MCF 10A (cell line): ENCODE measurements at regions not wholly inside any gene's neighbourhood (a gene's known extent, or its start where the extent isn't known, plus 50 kb on each side); places are given as distances from the start of the nearest gene placed in this dataset.
"Not testable (repeated sequence)": the region's sequence is repeated elsewhere in the genome, so short reads cannot be mapped to it uniquely, and the experiment has no call there.

Experiments
- BruUV-seq: library from RNA; stranded (reverse); fragments of 400-500 nt; replicated peaks from 2 replicates; lab custom pipeline; 2021; lab: Mats Ljungman, UMichigan
- CTCF ChIA-PET: fragments of 300-600 bp; sonication (Branson Sonifier 250); formaldehyde crosslinking; extraction: SDS; loops from one replicate; lab custom pipeline; 2021; ENCODE audit warnings: antibody characterized with exemption, inconsistent platforms; lab: Yijun Ruan, JAX
- POLR2A ChIA-PET: fragments of 300-600, 350-650 bp; sonication (Branson Sonifier 250); formaldehyde crosslinking; extraction: SDS; loops from one replicate; lab custom pipeline; 2020; ENCODE audit warnings: antibody characterized with exemption, inconsistent platforms; lab: Yijun Ruan, JAX
- DNase-seq: peaks from one replicate; pipeline ENCODE4 v3.0.0-alpha.2; 2018; ENCODE audit not compliant: unreplicated experiment
- H3K27ac Mint-ChIP-seq: one replicate; pipeline ENCODE4 v1.8.0; 2022; ENCODE audit warnings: mild to moderate bottlenecking, low read depth, mixed read lengths; ENCODE audit not compliant: unreplicated experiment
- H3K27me3 Mint-ChIP-seq: one replicate; pipeline ENCODE4 v1.8.0; 2022; ENCODE audit warnings: mixed read lengths; ENCODE audit not compliant: insufficient read depth, unreplicated experiment
- H3K36me3 Mint-ChIP-seq: one replicate; pipeline ENCODE4 v1.8.0; 2022; ENCODE audit warnings: mild to moderate bottlenecking, moderate library complexity, mixed read lengths; ENCODE audit not compliant: insufficient read depth, unreplicated experiment
- H3K4me1 Mint-ChIP-seq: one replicate; pipeline ENCODE4 v1.8.0; 2022; ENCODE audit warnings: mixed read lengths; ENCODE audit not compliant: insufficient read depth, unreplicated experiment
- H3K4me3 Mint-ChIP-seq: one replicate; pipeline ENCODE4 v1.8.0; 2022; ENCODE audit warnings: mild to moderate bottlenecking, moderate library complexity, mixed read lengths; ENCODE audit not compliant: unreplicated experiment
- H3K9me3 Mint-ChIP-seq: one replicate; pipeline ENCODE4 v1.8.0; 2022; ENCODE audit warnings: mixed read lengths; ENCODE audit not compliant: unreplicated experiment
- CTCF ChIP-seq: fragments of 200-600 bp; IDR thresholded peaks from one replicate; pipeline ENCODE4 v1.8.0; 2022; ENCODE audit warnings: antibody characterized with exemption, mild to moderate bottlenecking; ENCODE audit not compliant: unreplicated experiment
- intact Hi-C: fragments of 100-400 bp; cut with micrococcal nuclease; formaldehyde crosslinking; loops from 2 replicates; pipeline ENCODE4 v1.14.1; 2022

- no peaks in the 10 kb centered on the region for H3K27me3 Mint-ChIP-seq
- H3K27ac Mint-ChIP-seq: no peak overlapping the region
- H3K9me3 Mint-ChIP-seq: peaks cover under 1% of the 10 kb centered on the region
- POLR2A ChIA-PET: no interaction called here
- no TSS peak for BruUV-seq
- intact Hi-C loops: no loop called here
- no peaks in the 10 kb centered on the region for H3K4me1 Mint-ChIP-seq
- no peak for TF ChIP-seq CTCF
- DNase-seq: no peak
- H3K36me3 Mint-ChIP-seq: no peaks in the 10 kb centered on the region
- H3K4me3 Mint-ChIP-seq: no peak overlapping the region
- CTCF ChIA-PET: no interaction called here
Measured at GRCh38 chr11:23480736-23481135, 620.5 kb upstream of the CCDC179 start.

- POLR2A ChIA-PET, H3K4me1 Mint-ChIP-seq, BruUV-seq, H3K4me3 Mint-ChIP-seq, DNase-seq, intact Hi-C loops, H3K27me3 Mint-ChIP-seq, H3K27ac Mint-ChIP-seq, H3K36me3 Mint-ChIP-seq: not testable (repeated sequence)
- peaks cover 16% of the 10 kb centered on the region for H3K9me3 Mint-ChIP-seq
- CTCF ChIA-PET: interaction anchor here (0.6 kb wide), 1 partner anchor 284 kb away, joined by 3 read pairs; no protein-coding TSS in a partner anchor
Measured at GRCh38 chr11:23484146-23484545, 623.9 kb upstream of the CCDC179 start.

- BruUV-seq, DNase-seq, CTCF ChIA-PET, H3K4me3 Mint-ChIP-seq, H3K36me3 Mint-ChIP-seq, POLR2A ChIA-PET, H3K4me1 Mint-ChIP-seq, H3K27me3 Mint-ChIP-seq, intact Hi-C loops, H3K27ac Mint-ChIP-seq: not testable (repeated sequence)
- peaks cover 16% of the 10 kb centered on the region for H3K9me3 Mint-ChIP-seq
Measured at GRCh38 chr11:23484618-23485017, 624.3 kb upstream of the CCDC179 start.

- H3K27me3 Mint-ChIP-seq: no peaks in the 10 kb centered on the region
- peaks cover 31% of the 10 kb centered on the region for H3K9me3 Mint-ChIP-seq
- BruUV-seq: no TSS peak
- CTCF ChIA-PET: no interaction called here
- TF ChIP-seq CTCF: no peak
- intact Hi-C loops: no loop called here
- DNase-seq: no peak
- no peak overlapping the region for H3K27ac Mint-ChIP-seq
- POLR2A ChIA-PET: no interaction called here
- H3K36me3 Mint-ChIP-seq: no peaks in the 10 kb centered on the region
- no peaks in the 10 kb centered on the region for H3K4me1 Mint-ChIP-seq
- H3K4me3 Mint-ChIP-seq: no peak overlapping the region
Measured at GRCh38 chr11:23490557-23491235, 630.4 kb upstream of the CCDC179 start.

- no TSS peak for BruUV-seq
Measured at GRCh38 chr11:23494981-23495380, 634.7 kb upstream of the CCDC179 start.

More at GRCh38 chr11:23494981-23495380, 634.7 kb upstream of the CCDC179 start:
- no peak for DNase-seq
- ChIA-PET POLR2A (interaction anchor here (0.5 kb wide), 1 partner anchor 81 kb away, joined by 4 read pairs; no protein-coding TSS in a partner anchor), CTCF (interaction anchor here (0.7 kb wide), 1 partner anchor 26 kb away, joined by 3 read pairs; no protein-coding TSS in a partner anchor)
- no peak overlapping the region for H3K27ac Mint-ChIP-seq
- TF ChIP-seq CTCF: no peak
- no peaks in the 10 kb centered on the region for H3K4me1 Mint-ChIP-seq
- peaks cover 15% of the 10 kb centered on the region for H3K9me3 Mint-ChIP-seq
- intact Hi-C loops: no loop called here
- H3K4me3 Mint-ChIP-seq: no peak overlapping the region
- no peaks in the 10 kb centered on the region for H3K36me3 Mint-ChIP-seq
- peaks cover 16% of the 10 kb centered on the region for H3K27me3 Mint-ChIP-seq
